ENCODE measurements at regions not wholly inside any gene's neighbourhood (a gene's known extent, or its start where the extent isn't known, plus 50 kb on each side); places are given as distances from the start of the nearest gene placed in this dataset.

- TF ChIP-seq POLR2A (IDR thresholded peaks at IDR 0.05; ENCODE audit: low read depth, low read length), result no peak
- TF ChIP-seq TAF1 (IDR thresholded peaks at IDR 0.05; ENCODE audit: low read depth, low read length), result no peak
- TF ChIP-seq POLR2AphosphoS5 (IDR thresholded peaks at IDR 0.05; ENCODE audit: low read depth, low read length), result no peak
- TF ChIP-seq SPI1 (IDR thresholded peaks at IDR 0.05; ENCODE audit: low read depth, low read length), result no peak
- TF ChIP-seq PAX5 (IDR thresholded peaks at IDR 0.05; ENCODE audit: insufficient read depth, low read length, severe bottlenecking), result no peak
- no peak for TF ChIP-seq POU2F2 (IDR thresholded peaks at IDR 0.05; ENCODE audit: low read depth, low read length)
These were observed 156.0 kb upstream of the MLN start for GRCh38 chr6:33959661-33960344.
